ENCODE measurements at regions not wholly inside any gene's neighbourhood (a gene's known extent, or its start where the extent isn't known, plus 50 kb on each side); places are given as distances from the start of the nearest gene placed in this dataset.

- no peak for TF ChIP-seq CTCF (IDR thresholded peaks at IDR 0.05; ENCODE audit: control insufficient read depth, extremely low read depth, insufficient read depth)
Measured at GRCh38 chr6:148140772-148141557, 201.7 kb upstream of the SASH1 start.

GRCh38 chr6:148142821-148143220, 199.8 kb upstream of the SASH1 start:
- H3K4me3 ChIP-seq (ENCODE audit: low read depth, low read length): no peak overlapping the region
- DNase-seq (ENCODE audit: low read depth): no peak

More at GRCh38 chr6:148140772-148141557, 201.7 kb upstream of the SASH1 start:
- no peak for DNase-seq (ENCODE audit: low read depth)
- no peak overlapping the region for H3K4me3 ChIP-seq (ENCODE audit: low read depth, low read length)

GRCh38 chr6:148143771-148144170, 198.9 kb upstream of the SASH1 start:
- no peak for DNase-seq (ENCODE audit: low read depth)
- no peak for TF ChIP-seq CTCF (IDR thresholded peaks at IDR 0.05; ENCODE audit: control insufficient read depth, extremely low read depth, insufficient read depth)
- no peak overlapping the region for H3K4me3 ChIP-seq (ENCODE audit: low read depth, low read length)

More at GRCh38 chr6:148142821-148143220, 199.8 kb upstream of the SASH1 start:
- no peak for TF ChIP-seq CTCF (IDR thresholded peaks at IDR 0.05; ENCODE audit: control insufficient read depth, extremely low read depth, insufficient read depth)

GRCh38 chr6:148144917-148145521, 197.6 kb upstream of the SASH1 start:
- DNase-seq (ENCODE audit: low read depth): no peak
- H3K4me3 ChIP-seq (ENCODE audit: low read depth, low read length): no peak overlapping the region
- peak; percentile 62 for TF ChIP-seq CTCF (IDR thresholded peaks at IDR 0.05; ENCODE audit: control insufficient read depth, extremely low read depth, insufficient read depth)

GRCh38 chr6:148146717-148147462, 195.7 kb upstream of the SASH1 start:
- no peak for TF ChIP-seq CTCF (IDR thresholded peaks at IDR 0.05; ENCODE audit: control insufficient read depth, extremely low read depth, insufficient read depth)

GRCh38 chr6:148147463-148147830, 195.2 kb upstream of the SASH1 start:
- TF ChIP-seq CTCF (IDR thresholded peaks at IDR 0.05; ENCODE audit: control insufficient read depth, extremely low read depth, insufficient read depth): no peak
- no peak for DNase-seq (ENCODE audit: low read depth)
- H3K4me3 ChIP-seq (ENCODE audit: low read depth, low read length): no peak overlapping the region

More at GRCh38 chr6:148146717-148147462, 195.7 kb upstream of the SASH1 start:
- DNase-seq (ENCODE audit: low read depth): no peak
- H3K4me3 ChIP-seq (ENCODE audit: low read depth, low read length): no peak overlapping the region

Data from LNCaP clone FGC (cell line).